WERI-Rb-1 (cell line): ENCODE measurements at regions not wholly inside any gene's neighbourhood (a gene's known extent, or its start where the extent isn't known, plus 50 kb on each side); places are given as distances from the start of the nearest gene placed in this dataset.

ENCODE experiments used
- DNase-seq: peaks from one replicate; pipeline ENCODE4 v3.0.0-alpha.2; 2020
- H3K27ac ChIP-seq: fragments of 250-450 bp; sonication (Bioruptor Pico); 2 replicates; pipeline ENCODE4 v1.5.1; 2020; ENCODE audit warnings: mild to moderate bottlenecking, moderate library complexity
- H3K27me3 ChIP-seq: fragments of 250-450 bp; sonication (Bioruptor Pico); 2 replicates; pipeline ENCODE4 v1.5.1; 2021; ENCODE audit warnings: mild to moderate bottlenecking, low read depth, moderate library complexity; ENCODE audit not compliant: insufficient read depth, severe bottlenecking
- H3K36me3 ChIP-seq: fragments of 250-450 bp; sonication (Bioruptor Pico); 2 replicates; pipeline ENCODE4 v1.5.1; 2020; ENCODE audit warnings: mild to moderate bottlenecking, moderate library complexity
- H3K4me3 ChIP-seq: 2 replicates; pipeline ENCODE4 v1.5.1; 2011; ENCODE audit warnings: low read depth, mild to moderate bottlenecking, control low read depth, low read length
- H3K9me3 ChIP-seq: fragments of 250-450 bp; sonication (Bioruptor Pico); 2 replicates; pipeline ENCODE4 v1.5.1; 2021; ENCODE audit warnings: mild to moderate bottlenecking, moderate library complexity; ENCODE audit not compliant: severe bottlenecking
- TF ChIP-seq, protein P1 (sequence below): IDR thresholded peaks from 2 replicates; pipeline ENCODE4 v1.5.1; 2011; ENCODE audit warnings: low read depth, mild to moderate bottlenecking, control low read depth, inconsistent platforms, low read length

DNA sequence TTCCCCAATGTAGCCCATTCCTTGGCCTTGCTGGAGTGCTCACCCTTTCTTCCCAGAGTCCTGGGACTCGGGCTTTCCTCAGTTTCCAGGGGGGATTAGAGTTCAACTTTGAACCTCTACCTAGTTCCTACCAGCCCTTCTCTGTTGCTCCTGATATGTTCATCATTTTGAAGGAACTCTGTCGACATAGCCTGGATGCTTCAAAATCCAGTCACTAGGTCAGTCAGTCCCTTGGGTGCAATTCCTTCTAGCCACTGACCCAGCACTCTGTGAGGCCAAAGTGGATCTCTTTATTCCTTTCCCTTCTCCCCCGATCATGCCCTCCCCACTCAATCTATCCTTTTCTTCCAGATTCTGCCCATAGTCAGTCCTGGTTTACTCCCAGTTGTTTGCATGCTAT, 72.3 kb upstream of the TMCC3 start:
- TF ChIP-seq, protein P1, sequence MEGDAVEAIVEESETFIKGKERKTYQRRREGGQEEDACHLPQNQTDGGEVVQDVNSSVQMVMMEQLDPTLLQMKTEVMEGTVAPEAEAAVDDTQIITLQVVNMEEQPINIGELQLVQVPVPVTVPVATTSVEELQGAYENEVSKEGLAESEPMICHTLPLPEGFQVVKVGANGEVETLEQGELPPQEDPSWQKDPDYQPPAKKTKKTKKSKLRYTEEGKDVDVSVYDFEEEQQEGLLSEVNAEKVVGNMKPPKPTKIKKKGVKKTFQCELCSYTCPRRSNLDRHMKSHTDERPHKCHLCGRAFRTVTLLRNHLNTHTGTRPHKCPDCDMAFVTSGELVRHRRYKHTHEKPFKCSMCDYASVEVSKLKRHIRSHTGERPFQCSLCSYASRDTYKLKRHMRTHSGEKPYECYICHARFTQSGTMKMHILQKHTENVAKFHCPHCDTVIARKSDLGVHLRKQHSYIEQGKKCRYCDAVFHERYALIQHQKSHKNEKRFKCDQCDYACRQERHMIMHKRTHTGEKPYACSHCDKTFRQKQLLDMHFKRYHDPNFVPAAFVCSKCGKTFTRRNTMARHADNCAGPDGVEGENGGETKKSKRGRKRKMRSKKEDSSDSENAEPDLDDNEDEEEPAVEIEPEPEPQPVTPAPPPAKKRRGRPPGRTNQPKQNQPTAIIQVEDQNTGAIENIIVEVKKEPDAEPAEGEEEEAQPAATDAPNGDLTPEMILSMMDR: no peak
- H3K4me3 ChIP-seq: no peak overlapping the region
- H3K27ac ChIP-seq: no peak overlapping the region
- peaks cover 3% of the 10 kb centered on the region for H3K9me3 ChIP-seq
- H3K36me3 ChIP-seq: no peaks in the 10 kb centered on the region
- no peaks in the 10 kb centered on the region for H3K27me3 ChIP-seq
- no peak for DNase-seq

DNA sequence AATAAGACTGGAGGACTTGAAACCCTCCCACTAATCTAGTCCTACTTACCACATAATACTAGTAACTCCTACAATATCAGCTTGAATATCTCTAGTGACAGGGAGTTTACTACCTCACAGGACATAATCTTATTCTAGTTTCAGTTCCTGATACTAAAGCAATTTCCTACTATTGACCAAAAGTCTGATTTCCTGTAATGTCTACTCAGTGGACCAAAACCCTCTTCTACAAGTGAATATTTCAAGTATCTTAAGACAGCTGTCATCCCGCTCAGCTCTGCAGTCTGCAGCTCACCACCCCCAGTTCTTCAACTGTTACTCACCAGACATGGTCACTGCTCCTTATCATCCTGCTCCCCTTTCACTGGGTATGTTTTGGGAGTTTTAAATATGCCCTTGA, 70.8 kb upstream of the TMCC3 start:
- Histone ChIP-seq H3K4me3 (no peak overlapping the region), H3K27ac (no peak overlapping the region), H3K9me3 (no peaks in the 10 kb centered on the region), H3K27me3 (no peaks in the 10 kb centered on the region), H3K36me3 (no peaks in the 10 kb centered on the region)
- DNase-seq: no peak
- TF ChIP-seq, protein P1: no peak

GRCh38 chr12:94718114-94718513, 67.8 kb upstream of the TMCC3 start:
- TF ChIP-seq, protein P1: no peak
- no peaks in the 10 kb centered on the region for H3K27me3 ChIP-seq
- H3K9me3 ChIP-seq: no peaks in the 10 kb centered on the region
- DNase-seq: no peak
- no peak overlapping the region for H3K27ac ChIP-seq
- no peaks in the 10 kb centered on the region for H3K36me3 ChIP-seq
- no peak overlapping the region for H3K4me3 ChIP-seq

GRCh38 chr12:94717656-94718055, 67.3 kb upstream of the TMCC3 start:
- H3K36me3 ChIP-seq: no peaks in the 10 kb centered on the region
- H3K27ac ChIP-seq: no peak overlapping the region
- TF ChIP-seq, protein P1: no peak
- H3K9me3 ChIP-seq: no peaks in the 10 kb centered on the region
- no peaks in the 10 kb centered on the region for H3K27me3 ChIP-seq
- H3K4me3 ChIP-seq: no peak overlapping the region
- no peak for DNase-seq

DNA sequence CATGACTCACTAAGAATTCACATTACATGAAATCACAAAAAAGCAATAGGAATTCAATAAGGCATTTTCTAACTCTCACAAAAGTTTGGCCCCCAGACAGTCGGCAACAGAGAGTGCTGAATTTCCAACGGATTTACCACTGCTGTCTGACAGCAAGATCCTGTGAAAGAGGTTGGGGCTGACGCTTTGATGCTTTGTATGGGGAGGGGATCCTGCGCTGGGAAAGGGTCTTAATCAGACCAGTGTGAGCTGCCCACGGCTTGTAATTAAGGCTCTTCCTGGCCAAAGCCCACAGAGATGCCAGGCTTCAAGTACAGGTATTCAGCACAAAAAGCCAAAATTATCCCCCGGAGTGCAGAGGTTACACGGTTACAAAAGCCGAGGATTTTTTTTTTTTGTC, 66.8 kb upstream of the TMCC3 start:
- H3K27ac ChIP-seq: no peak overlapping the region
- TF ChIP-seq, protein P1: no peak
- no peaks in the 10 kb centered on the region for H3K9me3 ChIP-seq
- no peak overlapping the region for H3K4me3 ChIP-seq
- DNase-seq: no peak
- H3K36me3 ChIP-seq: no peaks in the 10 kb centered on the region
- H3K27me3 ChIP-seq: no peaks in the 10 kb centered on the region

- no peaks in the 10 kb centered on the region for H3K36me3 ChIP-seq
- no peak for DNase-seq
- H3K9me3 ChIP-seq: no peaks in the 10 kb centered on the region
- H3K27me3 ChIP-seq: no peaks in the 10 kb centered on the region
- H3K4me3 ChIP-seq: no peak overlapping the region
- TF ChIP-seq, protein P1: no peak
- H3K27ac ChIP-seq: no peak overlapping the region
These were observed 66.0 kb upstream of the TMCC3 start for GRCh38 chr12:94716339-94716738.
